Panc1 (cell line): ENCODE measurements at regions not wholly inside any gene's neighbourhood (a gene's known extent, or its start where the extent isn't known, plus 50 kb on each side); places are given as distances from the start of the nearest gene placed in this dataset.

ENCODE experiments used
- ATAC-seq: fragments of 200-7000 bp; cut with Tn5 transposase; 2 replicates; pipeline ENCODE4 v1.9.1; 2020; ENCODE audit warnings: mild to moderate bottlenecking, moderate library complexity
- BruUV-seq: library from RNA; stranded (reverse); fragments of 400-500 nt; replicated peaks from 2 replicates; lab custom pipeline; 2021; lab: Mats Ljungman, UMichigan
- CTCF ChIA-PET: fragments of 300-600 bp; sonication (Branson Sonifier 250); formaldehyde crosslinking; loops from one replicate; lab custom pipeline; 2022; ENCODE audit warnings: antibody characterized with exemption; lab: Charles Lee
- POLR2A ChIA-PET: fragments of 300-600 bp; sonication (Branson Sonifier 250); formaldehyde crosslinking; loops from one replicate; lab custom pipeline; 2022; ENCODE audit warnings: antibody characterized with exemption; lab: Charles Lee
- DNase-seq: peaks from one replicate; pipeline ENCODE4 v3.0.0-alpha.2; 2010; ENCODE audit warnings: low read depth, low spot score
- H3K27ac ChIP-seq: 2 replicates; pipeline ENCODE4 v1.5.1; 2011; ENCODE audit warnings: mild to moderate bottlenecking, low read length, inconsistent platforms
- H3K27me3 ChIP-seq: fragments of 200-500 bp; sonication (Bioruptor generic); 2 replicates; pipeline ENCODE4 v1.6.0; 2014; ENCODE audit warnings: low read length, inconsistent platforms; ENCODE audit not compliant: control insufficient read depth, insufficient read depth
- H3K36me3 ChIP-seq: fragments of 200-500 bp; sonication (Bioruptor generic); 2 replicates; pipeline ENCODE4 v1.5.1; 2014; ENCODE audit warnings: inconsistent platforms, mild to moderate bottlenecking, low read length, moderate library complexity; ENCODE audit not compliant: control insufficient read depth, insufficient read depth
- H3K4me1 ChIP-seq: 2 replicates; pipeline ENCODE4 v1.5.1; 2011; ENCODE audit warnings: inconsistent platforms, mild to moderate bottlenecking, low read length, moderate library complexity; ENCODE audit not compliant: control insufficient read depth, insufficient read depth
- H3K4me3 ChIP-seq, 2 experiments: 2 replicates each; pipeline ENCODE4 v1.5.1; 2011 to 2012; ENCODE audit warnings: low read depth in 2 of 2, low read length in 2 of 2, mild to moderate bottlenecking in 2 of 2, inconsistent platforms in 1 of 2, moderate library complexity in 1 of 2
- H3K9me3 ChIP-seq: fragments of 200-500 bp; sonication (Bioruptor generic); 2 replicates; pipeline ENCODE4 v1.5.1; 2014; ENCODE audit warnings: low read depth, mild to moderate bottlenecking, inconsistent platforms, low read length, moderate library complexity; ENCODE audit not compliant: control insufficient read depth, insufficient read depth
- POLR2AphosphoS5 ChIP-seq: IDR thresholded peaks from 2 replicates; pipeline ENCODE4 v1.6.1; 2012; ENCODE audit warnings: mild to moderate bottlenecking, low read depth, low read length, moderate library complexity
- SIN3A ChIP-seq: IDR thresholded peaks from 2 replicates; pipeline ENCODE4 v1.6.1; 2012; ENCODE audit warnings: low read depth, mild to moderate bottlenecking, low read length, moderate library complexity, borderline replicate concordance; ENCODE audit not compliant: insufficient read depth
- TCF7L2 ChIP-seq: IDR thresholded peaks from 2 replicates; pipeline ENCODE4 v1.6.1; 2011; ENCODE audit warnings: mild to moderate bottlenecking, low read depth, low read length, inconsistent platforms
- in situ Hi-C: cut with HindIII; loops from 2 replicates; pipeline ENCODE4 v1.10.0; 2016; ENCODE audit warnings: low sequenced_read_pairs, low pct_unique_long_range_greater_than_20kb
- intact Hi-C: fragments of 100-400 bp; cut with micrococcal nuclease; formaldehyde crosslinking; loops from one replicate; pipeline ENCODE4 v1.10.0; 2022; ENCODE audit not compliant: unreplicated experiment
- TF ChIP-seq, protein P1 (sequence below): fragments of 450-650 bp; IDR thresholded peaks from 2 replicates; pipeline ENCODE4 v1.5.1; 2017; ENCODE audit warnings: mild to moderate bottlenecking
- TF ChIP-seq, protein P2 (sequence below), 2 experiments: IDR thresholded peaks; 2 replicates each; pipeline ENCODE4 v1.6.1; 2011 to 2012; ENCODE audit warnings: low read depth in 2 of 2, control low read depth in 1 of 2, low read length in 1 of 2, mild to moderate bottlenecking in 1 of 2, moderate library complexity in 1 of 2; ENCODE audit not compliant: insufficient read depth in 1 of 2

GRCh38 chr5:4258170-4258569 is 662.5 kb downstream of the IRX1 start:
- no peak for ATAC-seq
- BruUV-seq: no TSS peak
- in situ Hi-C loops: no loop called here

DNA sequence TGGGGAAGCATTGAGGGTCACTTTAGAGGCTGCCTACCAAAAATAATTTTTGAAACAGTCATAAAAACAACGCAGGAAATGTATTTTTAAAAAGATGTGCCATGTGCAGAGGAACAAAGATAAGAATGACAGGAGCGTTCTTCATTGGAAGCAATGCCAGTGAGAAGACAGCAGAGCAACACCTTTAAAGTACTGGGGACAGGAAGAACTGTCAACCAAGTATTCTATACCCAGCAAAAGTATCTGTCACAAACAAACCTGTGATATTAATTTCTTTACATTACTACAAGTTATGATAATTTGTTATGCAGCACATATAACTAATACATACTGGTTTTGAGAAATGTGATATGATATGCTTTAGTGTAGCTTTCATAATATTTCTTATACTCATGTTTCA is 675.6 kb downstream of the IRX1 start:
- H3K36me3 ChIP-seq: no peaks in the 10 kb centered on the region
- in situ Hi-C loops: no loop called here
- H3K27me3 ChIP-seq: no peaks in the 10 kb centered on the region
- H3K4me1 ChIP-seq: no peaks in the 10 kb centered on the region
- H3K9me3 ChIP-seq: no peaks in the 10 kb centered on the region; the same call in 1 of the 2 replicates
- CTCF ChIA-PET: no interaction called here
- DNase-seq (no peak), ATAC-seq (no peak)
- POLR2A ChIA-PET: no interaction called here
- TF ChIP-seq POLR2AphosphoS5 (no peak), SIN3A (no peak), TCF7L2 (no peak)
- TF ChIP-seq, protein P1, sequence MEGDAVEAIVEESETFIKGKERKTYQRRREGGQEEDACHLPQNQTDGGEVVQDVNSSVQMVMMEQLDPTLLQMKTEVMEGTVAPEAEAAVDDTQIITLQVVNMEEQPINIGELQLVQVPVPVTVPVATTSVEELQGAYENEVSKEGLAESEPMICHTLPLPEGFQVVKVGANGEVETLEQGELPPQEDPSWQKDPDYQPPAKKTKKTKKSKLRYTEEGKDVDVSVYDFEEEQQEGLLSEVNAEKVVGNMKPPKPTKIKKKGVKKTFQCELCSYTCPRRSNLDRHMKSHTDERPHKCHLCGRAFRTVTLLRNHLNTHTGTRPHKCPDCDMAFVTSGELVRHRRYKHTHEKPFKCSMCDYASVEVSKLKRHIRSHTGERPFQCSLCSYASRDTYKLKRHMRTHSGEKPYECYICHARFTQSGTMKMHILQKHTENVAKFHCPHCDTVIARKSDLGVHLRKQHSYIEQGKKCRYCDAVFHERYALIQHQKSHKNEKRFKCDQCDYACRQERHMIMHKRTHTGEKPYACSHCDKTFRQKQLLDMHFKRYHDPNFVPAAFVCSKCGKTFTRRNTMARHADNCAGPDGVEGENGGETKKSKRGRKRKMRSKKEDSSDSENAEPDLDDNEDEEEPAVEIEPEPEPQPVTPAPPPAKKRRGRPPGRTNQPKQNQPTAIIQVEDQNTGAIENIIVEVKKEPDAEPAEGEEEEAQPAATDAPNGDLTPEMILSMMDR: no peak
- TF ChIP-seq, protein P2, sequence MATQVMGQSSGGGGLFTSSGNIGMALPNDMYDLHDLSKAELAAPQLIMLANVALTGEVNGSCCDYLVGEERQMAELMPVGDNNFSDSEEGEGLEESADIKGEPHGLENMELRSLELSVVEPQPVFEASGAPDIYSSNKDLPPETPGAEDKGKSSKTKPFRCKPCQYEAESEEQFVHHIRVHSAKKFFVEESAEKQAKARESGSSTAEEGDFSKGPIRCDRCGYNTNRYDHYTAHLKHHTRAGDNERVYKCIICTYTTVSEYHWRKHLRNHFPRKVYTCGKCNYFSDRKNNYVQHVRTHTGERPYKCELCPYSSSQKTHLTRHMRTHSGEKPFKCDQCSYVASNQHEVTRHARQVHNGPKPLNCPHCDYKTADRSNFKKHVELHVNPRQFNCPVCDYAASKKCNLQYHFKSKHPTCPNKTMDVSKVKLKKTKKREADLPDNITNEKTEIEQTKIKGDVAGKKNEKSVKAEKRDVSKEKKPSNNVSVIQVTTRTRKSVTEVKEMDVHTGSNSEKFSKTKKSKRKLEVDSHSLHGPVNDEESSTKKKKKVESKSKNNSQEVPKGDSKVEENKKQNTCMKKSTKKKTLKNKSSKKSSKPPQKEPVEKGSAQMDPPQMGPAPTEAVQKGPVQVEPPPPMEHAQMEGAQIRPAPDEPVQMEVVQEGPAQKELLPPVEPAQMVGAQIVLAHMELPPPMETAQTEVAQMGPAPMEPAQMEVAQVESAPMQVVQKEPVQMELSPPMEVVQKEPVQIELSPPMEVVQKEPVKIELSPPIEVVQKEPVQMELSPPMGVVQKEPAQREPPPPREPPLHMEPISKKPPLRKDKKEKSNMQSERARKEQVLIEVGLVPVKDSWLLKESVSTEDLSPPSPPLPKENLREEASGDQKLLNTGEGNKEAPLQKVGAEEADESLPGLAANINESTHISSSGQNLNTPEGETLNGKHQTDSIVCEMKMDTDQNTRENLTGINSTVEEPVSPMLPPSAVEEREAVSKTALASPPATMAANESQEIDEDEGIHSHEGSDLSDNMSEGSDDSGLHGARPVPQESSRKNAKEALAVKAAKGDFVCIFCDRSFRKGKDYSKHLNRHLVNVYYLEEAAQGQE (IDR thresholded peaks at IDR 0.05; ENCODE audit: insufficient read depth in 1 of 2, low read depth in 2 of 2, low read length in 1 of 2): no peak
- intact Hi-C loops: no loop called here
- H3K27ac ChIP-seq: no peak overlapping the region
- BruUV-seq: no TSS peak
- no peak overlapping the region for H3K4me3 ChIP-seq

More at GRCh38 chr5:4258170-4258569, 662.5 kb downstream of the IRX1 start:
- no peak overlapping the region for H3K27ac ChIP-seq
- H3K4me3 ChIP-seq: no peak overlapping the region
- no peaks in the 10 kb centered on the region for H3K36me3 ChIP-seq
- H3K4me1 ChIP-seq: no peaks in the 10 kb centered on the region
- CTCF ChIA-PET: no interaction called here
- TF ChIP-seq SIN3A: no peak
- TF ChIP-seq POLR2AphosphoS5: no peak
- TF ChIP-seq, protein P2 (IDR thresholded peaks at IDR 0.05; ENCODE audit: insufficient read depth in 1 of 2, low read depth in 2 of 2, low read length in 1 of 2): no peak
- no peaks in the 10 kb centered on the region for H3K27me3 ChIP-seq
- H3K9me3 ChIP-seq: no peaks in the 10 kb centered on the region
- no peak for DNase-seq
- intact Hi-C loops: no loop called here
- POLR2A ChIA-PET: no interaction called here
